Nephron progenitor cell (in vitro differentiated cells): ENCODE measurements at regions not wholly inside any gene's neighbourhood (a gene's known extent, or its start where the extent isn't known, plus 50 kb on each side); places are given as distances from the start of the nearest gene placed in this dataset.
"Not testable (repeated sequence)": the region's sequence is repeated elsewhere in the genome, so short reads cannot be mapped to it uniquely, and the experiment has no call there.

ENCODE experiments used
- DNase-seq: peaks from one replicate; pipeline ENCODE4 v3.0.0; 2021
- H3K27ac Mint-ChIP-seq: 2 replicates; pipeline ENCODE4 v1.8.0; 2021; ENCODE audit warnings: mild to moderate bottlenecking, moderate library complexity, mixed read lengths
- H3K27me3 Mint-ChIP-seq: 2 replicates; pipeline ENCODE4 v1.8.0; 2021; ENCODE audit warnings: mild to moderate bottlenecking, low read depth, mixed read lengths; ENCODE audit not compliant: poor library complexity
- H3K36me3 Mint-ChIP-seq: 2 replicates; pipeline ENCODE4 v1.8.0; 2021; ENCODE audit warnings: low read depth, mixed read lengths
- H3K4me1 Mint-ChIP-seq: 2 replicates; pipeline ENCODE4 v1.8.0; 2021; ENCODE audit warnings: mixed read lengths
- H3K4me3 Mint-ChIP-seq: 2 replicates; pipeline ENCODE4 v1.8.0; 2021; ENCODE audit warnings: mild to moderate bottlenecking, moderate library complexity, mixed read lengths
- H3K9me3 Mint-ChIP-seq: 2 replicates; pipeline ENCODE4 v1.8.0; 2021; ENCODE audit warnings: mild to moderate bottlenecking, moderate library complexity, mixed read lengths
- CTCF ChIP-seq: fragments of 200-600 bp; sonication (generic); IDR thresholded peaks from 2 replicates; pipeline ENCODE4 v1.5.0; 2021; ENCODE audit warnings: antibody characterized with exemption

GRCh38 chr2:136693966-136694365 is 71.4 kb upstream of the THSD7B start:
- Mint-ChIP-seq H3K27me3 (peaks cover 9% of the 10 kb centered on the region), H3K36me3 (no peaks in the 10 kb centered on the region), H3K27ac (no peak overlapping the region), H3K4me3 (no peak overlapping the region), H3K9me3 (no peaks in the 10 kb centered on the region), H3K4me1 (no peaks in the 10 kb centered on the region)
- DNase-seq = no peak
- TF ChIP-seq CTCF = no peak

GRCh38 chr2:136680079-136680478 is 85.3 kb upstream of the THSD7B start:
- not testable (repeated sequence) for H3K4me3 Mint-ChIP-seq, H3K9me3 Mint-ChIP-seq, H3K36me3 Mint-ChIP-seq, H3K4me1 Mint-ChIP-seq, H3K27ac Mint-ChIP-seq, DNase-seq
- H3K27me3 Mint-ChIP-seq = peaks cover 25% of the 10 kb centered on the region

GRCh38 chr2:136665736-136666135 is 99.6 kb upstream of the THSD7B start:
- Mint-ChIP-seq H3K36me3 (no peaks in the 10 kb centered on the region), H3K4me1 (no peaks in the 10 kb centered on the region), H3K27ac (no peak overlapping the region), H3K9me3 (no peaks in the 10 kb centered on the region), H3K4me3 (no peak overlapping the region), H3K27me3 (peaks cover 4% of the 10 kb centered on the region)
- TF ChIP-seq CTCF = no peak
- DNase-seq = no peak

GRCh38 chr2:136664713-136665405 is 100.5 kb upstream of the THSD7B start:
- H3K27me3 Mint-ChIP-seq = no peaks in the 10 kb centered on the region
- no peak overlapping the region for H3K4me3 Mint-ChIP-seq
- TF ChIP-seq CTCF = no peak
- H3K4me1 Mint-ChIP-seq = no peaks in the 10 kb centered on the region
- H3K36me3 Mint-ChIP-seq = no peaks in the 10 kb centered on the region
- DNase-seq = no peak
- H3K27ac Mint-ChIP-seq = no peak overlapping the region
- H3K9me3 Mint-ChIP-seq = no peaks in the 10 kb centered on the region

GRCh38 chr2:136658201-136658600 is 107.1 kb upstream of the THSD7B start:
- no peak for TF ChIP-seq CTCF
- H3K4me3 Mint-ChIP-seq = no peak overlapping the region
- no peaks in the 10 kb centered on the region for H3K9me3 Mint-ChIP-seq
- no peak for DNase-seq
- H3K27ac Mint-ChIP-seq = no peak overlapping the region
- peaks cover 14% of the 10 kb centered on the region for H3K27me3 Mint-ChIP-seq
- no peaks in the 10 kb centered on the region for H3K36me3 Mint-ChIP-seq
- no peaks in the 10 kb centered on the region for H3K4me1 Mint-ChIP-seq

GRCh38 chr2:136653861-136654260 is 111.5 kb upstream of the THSD7B start:
- no peak for DNase-seq
- no peak for TF ChIP-seq CTCF
- Mint-ChIP-seq H3K27ac (no peak overlapping the region), H3K4me1 (no peaks in the 10 kb centered on the region), H3K9me3 (no peaks in the 10 kb centered on the region), H3K36me3 (no peaks in the 10 kb centered on the region), H3K27me3 (peaks cover 20% of the 10 kb centered on the region), H3K4me3 (no peak overlapping the region)
